ENCODE measurements at regions not wholly inside any gene's neighbourhood (a gene's known extent, or its start where the extent isn't known, plus 50 kb on each side); places are given as distances from the start of the nearest gene placed in this dataset.

DNA sequence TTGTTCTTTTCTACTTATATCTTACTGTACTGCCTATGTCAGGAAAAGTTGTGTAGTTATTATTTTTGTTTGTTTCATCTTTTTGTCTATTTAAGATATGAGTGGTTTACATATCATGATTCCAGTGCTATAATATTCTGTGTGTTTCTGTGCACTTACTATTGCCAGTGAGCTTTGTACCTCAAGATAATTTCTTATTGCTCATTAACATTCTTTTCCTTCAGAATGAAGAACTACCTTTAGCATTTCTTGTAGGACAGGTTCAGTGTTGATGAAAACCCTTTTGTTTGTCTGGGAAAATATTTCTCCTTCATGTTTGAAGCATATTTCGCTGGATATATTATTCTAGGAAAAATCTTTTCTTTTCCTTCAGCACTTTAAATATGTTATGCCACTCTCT is 452.7 kb upstream of the FAT3 start:
- Mint-ChIP-seq H3K4me3 (no peak overlapping the region), H3K9me3 (peaks cover 0 to 6% (median 3%) of the 10 kb centered on the region in 7 donors), H3K4me1 (no peaks in the 10 kb centered on the region), H3K27ac (no peak overlapping the region), H3K27me3 (ENCODE audit: low read depth in 3 of 3) (no peaks in the 10 kb centered on the region), H3K36me3 (no peaks in the 10 kb centered on the region)
- Histone ChIP-seq H3K27me3 (ENCODE audit: control insufficient read depth in 2 of 2, insufficient read depth in 2 of 2, low read length in 2 of 2) (no peaks in the 10 kb centered on the region), H3K36me3 (replicated peaks in 1 of 2; ENCODE audit: control insufficient read depth in 1 of 2, insufficient read depth in 2 of 2, low read length in 2 of 2) (no peaks in the 10 kb centered on the region), H3K4me2 (replicated peaks; ENCODE audit: extremely low read depth, low read length, poor library complexity, severe bottlenecking) (no peak overlapping the region), H2AFZ (ENCODE audit: insufficient read depth, low read depth, low read length, poor library complexity, severe bottlenecking) (no peak overlapping the region), H3K9ac (ENCODE audit: insufficient read depth, low read length, poor library complexity, severe bottlenecking) (no peak overlapping the region), H3K27ac (ENCODE audit: low read depth in 1 of 2, low read length in 2 of 2) (no peak overlapping the region), H3K9me3 (replicated peaks in 1 of 2; ENCODE audit: control insufficient read depth in 1 of 2, insufficient read depth in 1 of 2, low read length in 2 of 2) (peaks cover 4 to 12% of the 10 kb centered on the region in 2 donors), H3K79me2 (ENCODE audit: insufficient read depth, low read length) (no peaks in the 10 kb centered on the region), H3K4me3 (replicated peaks in 1 of 3; ENCODE audit: low read depth in 2 of 3, low read length in 3 of 3) (no peak overlapping the region), H4K20me1 (ENCODE audit: insufficient read depth, low read length) (no peaks in the 10 kb centered on the region), H3K4me1 (ENCODE audit: control insufficient read depth in 1 of 2, insufficient read depth in 2 of 2, low read length in 2 of 2) (no peaks in the 10 kb centered on the region)
- intact Hi-C loops (cut with micrococcal nuclease): no loop called here
- no CpG with 5 or more reads among the region's 1 CpG for WGBS (ENCODE audit: insufficient coverage)
- TF ChIP-seq CTCF (IDR thresholded peaks at IDR 0.05): no peak
- no peak for DNase-seq

DNA sequence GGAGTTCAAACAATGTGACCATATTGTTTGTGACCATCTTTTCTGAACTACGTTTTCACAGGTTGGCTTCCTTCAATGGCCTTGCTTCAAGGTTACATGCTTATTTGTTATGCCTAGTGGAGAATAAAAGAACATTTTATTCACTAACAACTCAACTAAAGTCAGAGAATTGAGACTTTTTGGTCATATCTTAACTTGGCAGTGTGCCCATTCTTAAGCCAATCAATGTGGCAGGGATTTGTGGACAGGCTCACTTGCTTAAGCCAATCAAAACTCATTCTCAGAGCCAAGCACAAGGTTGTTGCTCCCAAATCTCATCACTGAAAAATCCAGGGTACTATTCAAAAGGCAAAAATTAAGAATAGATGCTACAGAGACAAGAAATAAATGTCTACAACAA is 455.8 kb upstream of the FAT3 start:
- Histone ChIP-seq H3K9ac (ENCODE audit: insufficient read depth, low read length, poor library complexity, severe bottlenecking) (no peak overlapping the region), H3K9me3 (replicated peaks in 1 of 2; ENCODE audit: control insufficient read depth in 1 of 2, insufficient read depth in 1 of 2, low read length in 2 of 2) (peaks cover 4 to 7% of the 10 kb centered on the region in 2 donors), H3K27ac (ENCODE audit: low read depth in 1 of 2, low read length in 2 of 2) (no peak overlapping the region), H4K20me1 (ENCODE audit: insufficient read depth, low read length) (no peaks in the 10 kb centered on the region), H3K36me3 (replicated peaks in 1 of 2; ENCODE audit: control insufficient read depth in 1 of 2, insufficient read depth in 2 of 2, low read length in 2 of 2) (no peaks in the 10 kb centered on the region), H3K79me2 (ENCODE audit: insufficient read depth, low read length) (no peaks in the 10 kb centered on the region), H3K4me3 (replicated peaks in 1 of 3; ENCODE audit: low read depth in 2 of 3, low read length in 3 of 3) (no peak overlapping the region), H2AFZ (ENCODE audit: insufficient read depth, low read depth, low read length, poor library complexity, severe bottlenecking) (no peak overlapping the region), H3K27me3 (ENCODE audit: control insufficient read depth in 2 of 2, insufficient read depth in 2 of 2, low read length in 2 of 2) (no peaks in the 10 kb centered on the region), H3K4me2 (replicated peaks; ENCODE audit: extremely low read depth, low read length, poor library complexity, severe bottlenecking) (no peak overlapping the region), H3K4me1 (ENCODE audit: control insufficient read depth in 1 of 2, insufficient read depth in 2 of 2, low read length in 2 of 2) (no peaks in the 10 kb centered on the region)
- no peak for TF ChIP-seq CTCF (IDR thresholded peaks at IDR 0.05)
- H3K4me1 Mint-ChIP-seq: no peaks in the 10 kb centered on the region
- no peak overlapping the region for H3K4me3 Mint-ChIP-seq
- H3K9me3 Mint-ChIP-seq: peaks cover 0 to 4% (median 2%) of the 10 kb centered on the region in 7 donors
- no peaks in the 10 kb centered on the region for H3K36me3 Mint-ChIP-seq
- H3K27me3 Mint-ChIP-seq (ENCODE audit: low read depth in 3 of 3): no peaks in the 10 kb centered on the region
- no peak for DNase-seq
- no peak overlapping the region for H3K27ac Mint-ChIP-seq
- WGBS (ENCODE audit: insufficient coverage): no CpG with 5 or more reads among the region's 1 CpG
- intact Hi-C loops (cut with micrococcal nuclease): no loop called here

All from CD14-positive monocyte (primary cell).